Upper lobe of left lung (tissue), 6 donors: ENCODE measurements at regions not wholly inside any gene's neighbourhood (a gene's known extent, or its start where the extent isn't known, plus 50 kb on each side); places are given as distances from the start of the nearest gene placed in this dataset.

Experiments used
- ATAC-seq, 2 donors: fragments of 200-7000 bp; cut with Tn5 transposase; one replicate each; pipeline ENCODE4 v1.9.1; 2022; ENCODE audit warnings: mild to moderate bottlenecking in 2 of 2, moderate library complexity in 2 of 2; ENCODE audit not compliant: low FRiP score in 2 of 2
- DNase-seq, 2 donors: peaks; one replicate each; pipeline ENCODE4 v3.0.0-alpha.2; 2019 to 2020
- H3K27ac ChIP-seq, 4 donors: fragments of 200-600 bp; sonication (generic); one replicate each; pipeline ENCODE4 v1.5.1; 2016 to 2019
- H3K27me3 ChIP-seq, 4 donors: fragments of 200-600 bp; sonication (generic); one replicate each; pipeline ENCODE4 v1.5.1; 2017 to 2019
- H3K36me3 ChIP-seq, 4 donors: fragments of 200-600 bp; sonication (generic); one replicate each; pipeline ENCODE4 v1.5.1; 2016 to 2019
- H3K4me1 ChIP-seq, 4 donors: fragments of 200-600 bp; sonication (generic); one replicate each; pipeline ENCODE4 v1.5.1; 2018 to 2019
- H3K4me3 ChIP-seq, 4 donors: fragments of 200-600 bp; sonication (generic); one replicate each; pipeline ENCODE4 v1.5.1; 2017 to 2019; ENCODE audit warnings: mild to moderate bottlenecking in 2 of 4, moderate library complexity in 1 of 4
- H3K9me3 ChIP-seq, 4 donors: fragments of 200-600 bp; sonication (generic); one replicate each; pipeline ENCODE4 v1.5.1; 2018 to 2019
- EP300 ChIP-seq, 4 donors: sonication (generic); formaldehyde crosslinking; IDR thresholded peaks; one replicate each; pipeline ENCODE4 v1.5.1; 2017; ENCODE audit warnings: antibody characterized with exemption in 4 of 4, control low read depth in 2 of 4
- POLR2A ChIP-seq, 4 donors: fragments of 450-650 bp; IDR thresholded peaks; one replicate each; pipeline ENCODE4 v1.5.1; 2016 to 2017; ENCODE audit warnings: antibody characterized with exemption in 4 of 4, mild to moderate bottlenecking in 2 of 4
- POLR2AphosphoS5 ChIP-seq, 2 donors: sonication (generic); formaldehyde crosslinking; IDR thresholded peaks; one replicate each; pipeline ENCODE4 v1.5.1; 2017; ENCODE audit warnings: antibody characterized with exemption in 2 of 2
- WGBS, 2 donors: methylation state at CpG; one replicate each; pipeline ENCODE4 v1.1.5; 2017 to 2018; 5-methylcytosine and 5-hydroxymethylcytosine counted together
- TF ChIP-seq, protein P1 (sequence below), 6 experiments: fragments of 450-650 bp in 4 of 6; fragments of 200-600 bp in 2 of 6; sonication (generic) in 2 of 6; IDR thresholded peaks; one replicate each; pipeline ENCODE4 v1.5.1; 2016 to 2019; ENCODE audit warnings: antibody characterized with exemption in 6 of 6
- donor health status: DM: no; HTN: no; CAD: no; lungs with moderate emphysema.
- donor health status: DM: no; HTN: yes; CAD: no; lungs with severe emphysema.

DNA sequence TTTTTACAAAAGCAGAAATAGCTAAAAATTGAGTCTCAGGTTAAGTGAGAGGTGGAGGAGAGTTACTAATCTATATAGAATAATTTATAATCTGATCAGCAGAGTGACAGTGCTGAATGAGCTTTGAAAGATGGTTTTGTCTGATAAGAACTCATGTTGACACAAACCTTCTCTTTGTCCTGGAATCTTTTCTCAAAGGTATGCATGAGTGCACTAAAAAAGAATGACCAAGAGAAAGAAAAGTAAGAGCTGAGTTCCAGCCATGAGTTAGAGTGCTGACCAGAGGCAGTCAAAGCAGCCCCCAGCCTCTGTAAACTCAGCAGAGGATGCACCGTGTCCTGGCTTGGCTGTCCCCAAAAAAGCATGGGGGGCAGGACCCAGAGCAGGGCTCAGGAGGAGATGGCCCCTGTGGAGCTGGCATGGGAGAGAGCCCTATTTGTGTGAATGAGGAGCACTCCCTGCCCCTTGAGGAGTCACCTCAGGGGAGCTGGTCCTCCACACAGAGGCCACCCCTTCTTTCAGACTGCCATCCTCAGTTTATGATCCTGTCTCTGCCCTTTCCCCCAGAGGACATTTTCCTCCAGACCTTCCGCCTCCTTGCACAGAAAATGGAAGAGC is 129.8 kb downstream of the SEC23A start:
- Histone ChIP-seq H3K9me3 (no peaks in the 10 kb centered on the region), H3K27me3 (no peaks in the 10 kb centered on the region), H3K36me3 (no peaks in the 10 kb centered on the region), H3K4me1 (no peaks in the 10 kb centered on the region), H3K27ac (no peak overlapping the region), H3K4me3 (no peak overlapping the region)
- WGBS, 2 donors = 81% methylated on average over 2 of the region's 2 CpGs
- ATAC-seq = no peak
- no peak for TF ChIP-seq POLR2A (IDR thresholded peaks at IDR 0.05)
- no peak for TF ChIP-seq POLR2AphosphoS5 (IDR thresholded peaks at IDR 0.05)
- TF ChIP-seq EP300 (IDR thresholded peaks at IDR 0.05) = no peak
- TF ChIP-seq, protein P1, sequence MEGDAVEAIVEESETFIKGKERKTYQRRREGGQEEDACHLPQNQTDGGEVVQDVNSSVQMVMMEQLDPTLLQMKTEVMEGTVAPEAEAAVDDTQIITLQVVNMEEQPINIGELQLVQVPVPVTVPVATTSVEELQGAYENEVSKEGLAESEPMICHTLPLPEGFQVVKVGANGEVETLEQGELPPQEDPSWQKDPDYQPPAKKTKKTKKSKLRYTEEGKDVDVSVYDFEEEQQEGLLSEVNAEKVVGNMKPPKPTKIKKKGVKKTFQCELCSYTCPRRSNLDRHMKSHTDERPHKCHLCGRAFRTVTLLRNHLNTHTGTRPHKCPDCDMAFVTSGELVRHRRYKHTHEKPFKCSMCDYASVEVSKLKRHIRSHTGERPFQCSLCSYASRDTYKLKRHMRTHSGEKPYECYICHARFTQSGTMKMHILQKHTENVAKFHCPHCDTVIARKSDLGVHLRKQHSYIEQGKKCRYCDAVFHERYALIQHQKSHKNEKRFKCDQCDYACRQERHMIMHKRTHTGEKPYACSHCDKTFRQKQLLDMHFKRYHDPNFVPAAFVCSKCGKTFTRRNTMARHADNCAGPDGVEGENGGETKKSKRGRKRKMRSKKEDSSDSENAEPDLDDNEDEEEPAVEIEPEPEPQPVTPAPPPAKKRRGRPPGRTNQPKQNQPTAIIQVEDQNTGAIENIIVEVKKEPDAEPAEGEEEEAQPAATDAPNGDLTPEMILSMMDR (IDR thresholded peaks at IDR 0.05) = no peak
- DNase-seq = no peak

DNA sequence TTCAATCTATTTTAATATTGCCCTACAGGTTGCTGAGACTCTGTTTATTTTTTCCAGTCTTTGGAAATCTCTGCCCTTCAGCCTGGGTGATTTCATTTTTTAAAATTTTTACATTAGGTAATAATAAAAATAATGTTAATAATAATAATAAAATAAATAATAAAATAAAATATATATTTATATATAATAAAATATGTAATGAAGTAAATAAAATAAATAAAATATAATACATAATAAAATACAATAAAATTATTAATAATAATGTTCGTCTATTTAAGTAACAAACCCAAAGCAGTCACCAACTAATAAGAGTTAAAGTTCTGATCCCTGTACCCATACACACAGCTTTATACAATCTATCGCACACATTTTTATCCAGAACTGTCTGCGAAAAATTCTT is 130.5 kb downstream of the SEC23A start:
- no peak for TF ChIP-seq EP300 (IDR thresholded peaks at IDR 0.05)
- TF ChIP-seq, protein P1 (IDR thresholded peaks at IDR 0.05) = no peak
- no peak for TF ChIP-seq POLR2A (IDR thresholded peaks at IDR 0.05)
- no peak for TF ChIP-seq POLR2AphosphoS5 (IDR thresholded peaks at IDR 0.05)
- Histone ChIP-seq H3K9me3 (no peaks in the 10 kb centered on the region), H3K36me3 (no peaks in the 10 kb centered on the region), H3K4me1 (no peaks in the 10 kb centered on the region), H3K27ac (no peak overlapping the region), H3K4me3 (no peak overlapping the region), H3K27me3 (no peaks in the 10 kb centered on the region)
- WGBS, 2 donors = 95 to 97% methylated on average over 3 of the region's 3 CpGs
- DNase-seq (no peak), ATAC-seq (no peak)

DNA sequence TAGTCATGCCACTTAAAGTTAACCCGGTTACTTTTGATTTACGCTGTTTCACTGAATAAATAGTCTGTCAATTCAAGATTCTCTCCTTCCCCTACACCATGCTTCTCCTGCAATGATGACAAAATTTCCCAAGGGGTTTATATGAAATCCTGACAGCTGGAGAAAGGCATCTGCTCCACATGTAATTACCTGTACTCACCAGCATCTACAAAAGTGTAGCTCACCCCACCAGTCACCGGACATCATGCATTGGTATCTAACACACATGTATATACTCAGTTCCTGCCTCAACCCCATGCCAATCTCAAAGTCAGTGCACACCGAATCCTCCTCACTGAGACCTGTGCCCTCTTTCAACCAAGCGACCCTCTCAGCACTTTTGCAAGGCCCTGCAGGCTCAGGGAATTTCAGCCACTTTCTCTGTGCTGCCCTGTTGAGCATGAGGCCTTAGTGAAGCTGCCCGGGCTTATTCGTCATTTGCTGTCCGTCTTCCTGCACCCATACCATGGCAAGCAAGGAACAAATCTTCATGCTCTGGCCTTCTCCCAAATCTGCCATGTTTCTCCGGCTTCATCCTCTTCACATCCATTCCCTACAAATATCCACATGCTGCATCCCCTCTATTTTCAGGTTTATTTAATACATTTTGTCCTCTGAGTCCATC is 131.6 kb downstream of the SEC23A start:
- no peak for TF ChIP-seq POLR2A (IDR thresholded peaks at IDR 0.05)
- TF ChIP-seq EP300 (IDR thresholded peaks at IDR 0.05) = no peak
- no peak for TF ChIP-seq POLR2AphosphoS5 (IDR thresholded peaks at IDR 0.05)
- DNase-seq (no peak), ATAC-seq (no peak)
- H3K4me3 ChIP-seq = no peak overlapping the region
- H3K27ac ChIP-seq = no peak overlapping the region
- WGBS, 2 donors = 91 to 92% methylated on average over 9 of the region's 9 CpGs
- no peaks in the 10 kb centered on the region for H3K36me3 ChIP-seq
- H3K4me1 ChIP-seq = no peaks in the 10 kb centered on the region
- H3K27me3 ChIP-seq = no peaks in the 10 kb centered on the region
- no peaks in the 10 kb centered on the region for H3K9me3 ChIP-seq

DNA sequence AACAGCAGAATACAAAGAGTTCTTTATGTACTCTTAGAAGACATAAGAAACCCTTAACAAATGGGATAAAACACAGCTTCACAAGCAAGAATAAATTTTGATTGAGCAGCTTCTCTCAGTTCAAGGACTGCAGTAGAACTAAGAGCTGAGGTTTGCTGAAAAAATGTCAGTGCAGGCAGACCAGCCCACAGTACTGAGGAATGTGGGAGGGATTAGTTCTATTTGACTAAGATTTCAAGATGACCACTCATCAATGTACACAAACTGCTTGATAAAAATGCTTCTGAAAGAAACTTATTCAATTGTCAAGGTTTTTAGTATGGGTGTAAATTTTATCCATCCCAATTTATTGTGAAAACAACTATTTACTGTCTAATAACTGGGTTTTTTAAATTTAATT is 138.4 kb downstream of the SEC23A start:
- H3K27ac ChIP-seq = no peak overlapping the region
- no peak for ATAC-seq

DNA sequence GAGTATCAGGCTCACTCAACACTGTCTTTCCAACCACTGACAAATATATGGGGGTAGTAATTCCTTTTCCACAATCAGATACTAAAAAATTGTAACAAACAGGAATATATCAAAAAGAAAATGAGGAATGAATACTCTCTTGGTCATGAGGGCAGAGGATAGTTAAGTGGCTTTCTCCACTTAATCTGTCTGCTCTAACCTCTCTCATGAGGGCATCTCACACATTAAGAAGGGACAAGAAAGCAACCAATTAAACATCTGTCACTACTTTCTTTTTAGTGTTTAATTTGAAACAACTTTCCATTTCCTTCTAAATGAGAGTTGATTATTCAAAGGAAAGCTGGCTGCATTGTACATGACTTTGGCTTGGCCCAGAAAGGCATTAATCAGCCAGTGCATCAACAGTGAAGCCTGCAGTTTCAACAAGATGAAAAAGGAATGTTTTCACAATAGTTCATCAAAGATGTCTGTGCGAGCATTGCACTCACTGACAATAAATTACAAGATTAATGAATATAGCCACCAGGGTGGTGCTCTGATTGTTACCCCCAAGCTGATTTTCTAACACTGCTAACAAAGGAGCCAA is 142.0 kb downstream of the SEC23A start:
- WGBS, 2 donors = 33 to 53% methylated on average over 1 of the region's 1 CpG
- Histone ChIP-seq H3K36me3 (no peaks in the 10 kb centered on the region), H3K4me1 (peaks cover 0 to 6% (median 0%) of the 10 kb centered on the region in 4 donors), H3K9me3 (no peaks in the 10 kb centered on the region), H3K27me3 (no peaks in the 10 kb centered on the region), H3K27ac (no peak overlapping the region), H3K4me3 (no peak overlapping the region)
- DNase-seq (no peak), ATAC-seq (no peak)
- no peak for TF ChIP-seq EP300 (IDR thresholded peaks at IDR 0.05)
- TF ChIP-seq POLR2AphosphoS5 (IDR thresholded peaks at IDR 0.05) = no peak
- TF ChIP-seq, protein P1 (IDR thresholded peaks at IDR 0.05) = no peak
- TF ChIP-seq POLR2A (IDR thresholded peaks at IDR 0.05) = no peak

More for the DNA sequence above, 138.4 kb downstream of the SEC23A start:
- TF ChIP-seq POLR2AphosphoS5 (IDR thresholded peaks at IDR 0.05) (no peak), POLR2A (IDR thresholded peaks at IDR 0.05) (no peak), EP300 (IDR thresholded peaks at IDR 0.05) (no peak)
- TF ChIP-seq, protein P1 (IDR thresholded peaks at IDR 0.05) = no peak
- Histone ChIP-seq H3K9me3 (no peaks in the 10 kb centered on the region), H3K4me1 (peaks cover 0 to 6% (median 0%) of the 10 kb centered on the region in 4 donors), H3K27me3 (no peaks in the 10 kb centered on the region), H3K36me3 (no peaks in the 10 kb centered on the region), H3K4me3 (no peak overlapping the region)
- DNase-seq = no peak
